HG03060 (cell line): ENCODE measurements at regions not wholly inside any gene's neighbourhood (a gene's known extent, or its start where the extent isn't known, plus 50 kb on each side); places are given as distances from the start of the nearest gene placed in this dataset.

ENCODE experiments used
- ATAC-seq: cut with Tn5 transposase; IDR thresholded peaks from one replicate; pipeline ENCODE4 v1.9.1; 2021; ENCODE audit warnings: low read depth, moderate number of reproducible peaks; ENCODE audit not compliant: unreplicated experiment

- ATAC-seq: no peak
Measured at GRCh38 chr20:24718277-24718676, 230.8 kb upstream of the CST7 start.

- no peak for ATAC-seq
Measured at GRCh38 chr20:24718696-24719095, 230.4 kb upstream of the CST7 start.

- no peak for ATAC-seq
Measured at GRCh38 chr20:24720957-24721356, 228.1 kb upstream of the CST7 start.

- no peak for ATAC-seq
Measured at GRCh38 chr20:24721891-24722568, 227.0 kb upstream of the CST7 start.

GRCh38 chr20:24722586-24722985, 226.5 kb upstream of the CST7 start:
- no peak for ATAC-seq

GRCh38 chr20:24723186-24723585, 225.9 kb upstream of the CST7 start:
- ATAC-seq: no peak

- ATAC-seq: no peak
Measured at GRCh38 chr20:24723647-24724352, 225.3 kb upstream of the CST7 start.

- ATAC-seq: no peak
Measured at GRCh38 chr20:24724982-24725533, 224.0 kb upstream of the CST7 start.

GRCh38 chr20:24727795-24728194, 221.3 kb upstream of the CST7 start:
- no peak for ATAC-seq

GRCh38 chr20:24729896-24730605, 219.0 kb upstream of the CST7 start:
- no peak for ATAC-seq

GRCh38 chr20:24730750-24731149, 218.3 kb upstream of the CST7 start:
- no peak for ATAC-seq

GRCh38 chr20:24731312-24731711, 217.8 kb upstream of the CST7 start:
- no peak for ATAC-seq

GRCh38 chr20:24732076-24732475, 217.0 kb upstream of the CST7 start:
- ATAC-seq: no peak

GRCh38 chr20:24732599-24732998, 216.5 kb upstream of the CST7 start:
- no peak for ATAC-seq

- no peak for ATAC-seq
Measured at GRCh38 chr20:24733416-24733815, 215.7 kb upstream of the CST7 start.

- ATAC-seq: no peak
Measured at GRCh38 chr20:24734139-24734538, 214.9 kb upstream of the CST7 start.

- ATAC-seq: no peak
Measured at GRCh38 chr20:24735263-24735662, 213.8 kb upstream of the CST7 start.

- no peak for ATAC-seq
Measured at GRCh38 chr20:24736131-24736843, 212.8 kb upstream of the CST7 start.

- ATAC-seq: no peak
Measured at GRCh38 chr20:24736844-24737211, 212.2 kb upstream of the CST7 start.

GRCh38 chr20:24737212-24737850, 211.7 kb upstream of the CST7 start:
- no peak for ATAC-seq
